ENCODE measurements at regions not wholly inside any gene's neighbourhood (a gene's known extent, or its start where the extent isn't known, plus 50 kb on each side); places are given as distances from the start of the nearest gene placed in this dataset.

- TF ChIP-seq, protein P1, sequence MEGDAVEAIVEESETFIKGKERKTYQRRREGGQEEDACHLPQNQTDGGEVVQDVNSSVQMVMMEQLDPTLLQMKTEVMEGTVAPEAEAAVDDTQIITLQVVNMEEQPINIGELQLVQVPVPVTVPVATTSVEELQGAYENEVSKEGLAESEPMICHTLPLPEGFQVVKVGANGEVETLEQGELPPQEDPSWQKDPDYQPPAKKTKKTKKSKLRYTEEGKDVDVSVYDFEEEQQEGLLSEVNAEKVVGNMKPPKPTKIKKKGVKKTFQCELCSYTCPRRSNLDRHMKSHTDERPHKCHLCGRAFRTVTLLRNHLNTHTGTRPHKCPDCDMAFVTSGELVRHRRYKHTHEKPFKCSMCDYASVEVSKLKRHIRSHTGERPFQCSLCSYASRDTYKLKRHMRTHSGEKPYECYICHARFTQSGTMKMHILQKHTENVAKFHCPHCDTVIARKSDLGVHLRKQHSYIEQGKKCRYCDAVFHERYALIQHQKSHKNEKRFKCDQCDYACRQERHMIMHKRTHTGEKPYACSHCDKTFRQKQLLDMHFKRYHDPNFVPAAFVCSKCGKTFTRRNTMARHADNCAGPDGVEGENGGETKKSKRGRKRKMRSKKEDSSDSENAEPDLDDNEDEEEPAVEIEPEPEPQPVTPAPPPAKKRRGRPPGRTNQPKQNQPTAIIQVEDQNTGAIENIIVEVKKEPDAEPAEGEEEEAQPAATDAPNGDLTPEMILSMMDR (IDR thresholded peaks at IDR 0.05), result no peak
- Histone ChIP-seq H3K27ac (no peak overlapping the region), H3K9me3 (no peaks in the 10 kb centered on the region)
Measured at GRCh38 chr2:139949242-139949972, 1169.2 kb upstream of the NXPH2 start.

DNA sequence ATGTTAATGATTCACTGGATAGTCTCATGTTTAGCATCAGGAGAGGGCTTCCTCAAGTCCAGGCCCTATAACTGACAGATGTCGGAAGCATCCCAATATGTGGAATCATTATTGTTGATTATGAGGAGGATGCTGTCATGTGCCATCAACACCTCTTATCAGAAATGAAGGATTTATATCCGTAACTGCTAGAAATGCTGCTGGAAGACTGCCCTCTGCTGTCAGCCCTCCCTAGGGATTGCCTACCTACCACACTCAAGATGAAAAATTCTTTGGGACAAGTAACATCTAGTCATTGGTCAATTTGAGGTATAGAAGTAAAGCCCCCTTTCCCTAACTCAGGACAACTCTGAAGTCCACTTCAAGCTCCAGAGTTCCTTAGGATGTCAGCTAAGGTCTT lies 1166.5 kb upstream of the NXPH2 start:
- Histone ChIP-seq H3K27me3 (no peaks in the 10 kb centered on the region), H3K4me1 (no peaks in the 10 kb centered on the region), H3K36me3 (no peaks in the 10 kb centered on the region), H3K9me3 (no peaks in the 10 kb centered on the region), H3K4me3 (no peak overlapping the region), H3K27ac (no peak overlapping the region)
- DNase-seq, result no peak
- TF ChIP-seq, protein P1 (IDR thresholded peaks at IDR 0.05), result no peak
- intact Hi-C loops (cut with DNase I), result no loop called here
- no peak for ATAC-seq

More at GRCh38 chr2:139949242-139949972, 1169.2 kb upstream of the NXPH2 start:
- ATAC-seq (no peak), DNase-seq (no peak)
- intact Hi-C loops (cut with DNase I), result no loop called here
- H3K4me3 ChIP-seq, result no peak overlapping the region
- H3K36me3 ChIP-seq, result no peaks in the 10 kb centered on the region
- H3K4me1 ChIP-seq, result no peaks in the 10 kb centered on the region
- no peaks in the 10 kb centered on the region for H3K27me3 ChIP-seq

DNA sequence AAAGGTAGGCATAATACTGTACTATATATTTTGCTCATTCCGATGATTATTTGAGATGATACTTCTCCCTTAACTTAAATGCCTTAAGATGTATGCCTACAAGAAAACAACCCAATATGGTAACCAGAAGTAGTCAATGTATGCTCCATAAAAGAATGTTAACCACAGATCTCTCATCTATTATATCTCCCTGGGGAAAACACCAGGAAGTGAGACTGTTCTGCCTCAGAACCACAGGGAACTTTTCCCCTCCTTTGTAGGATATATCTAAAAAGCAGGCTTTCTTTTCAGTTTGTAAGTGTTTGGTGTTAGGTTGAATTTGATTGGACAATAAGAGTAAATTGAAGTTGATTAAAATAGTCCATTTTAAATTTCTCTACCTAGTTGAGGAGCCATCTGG lies 1160.5 kb upstream of the NXPH2 start:
- H3K27me3 ChIP-seq, result no peaks in the 10 kb centered on the region
- peaks cover 0 to 10% of the 10 kb centered on the region in 2 donors for H3K9me3 ChIP-seq
- ATAC-seq (no peak), DNase-seq (no peak)
- no peak overlapping the region for H3K27ac ChIP-seq
- no peaks in the 10 kb centered on the region for H3K36me3 ChIP-seq
- TF ChIP-seq, protein P1 (IDR thresholded peaks at IDR 0.05), result no peak
- intact Hi-C loops (cut with DNase I), result no loop called here
- no peak overlapping the region for H3K4me3 ChIP-seq
- H3K4me1 ChIP-seq, result no peaks in the 10 kb centered on the region

DNA sequence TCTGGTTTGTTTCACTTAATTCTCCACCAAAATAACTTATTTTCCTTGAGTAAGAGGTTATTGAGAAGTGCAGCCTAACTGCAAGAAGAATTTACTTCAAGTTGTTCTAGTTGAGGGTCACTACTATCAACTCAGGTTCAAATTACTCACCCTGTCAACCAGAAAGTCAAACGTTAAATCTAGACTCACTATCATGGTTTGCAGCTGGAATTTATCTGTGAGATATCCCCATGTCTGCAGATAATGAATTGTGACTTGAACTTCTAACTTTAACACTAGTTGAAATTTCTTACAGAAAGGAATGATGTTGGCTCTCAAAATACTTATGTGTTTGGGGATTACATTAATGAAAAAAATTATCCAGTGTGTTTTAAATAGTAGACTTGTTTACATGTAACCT lies 1145.7 kb upstream of the NXPH2 start:
- intact Hi-C loops (cut with DNase I), result no loop called here
- Histone ChIP-seq H3K27ac (no peak overlapping the region), H3K36me3 (no peaks in the 10 kb centered on the region), H3K4me3 (no peak overlapping the region), H3K9me3 (peaks cover 0 to 4% of the 10 kb centered on the region in 2 donors), H3K4me1 (no peaks in the 10 kb centered on the region), H3K27me3 (no peaks in the 10 kb centered on the region)
- ATAC-seq, result no peak
- no peak for DNase-seq
- TF ChIP-seq, protein P1 (IDR thresholded peaks at IDR 0.05), result no peak

- no peak for ATAC-seq
- intact Hi-C loops (cut with DNase I), result no loop called here
- no peak for DNase-seq
- H3K4me1 ChIP-seq, result no peaks in the 10 kb centered on the region
- H3K4me3 ChIP-seq, result no peak overlapping the region
- TF ChIP-seq, protein P1 (IDR thresholded peaks at IDR 0.05), result no peak
- peaks cover 0 to 2% of the 10 kb centered on the region in 2 donors for H3K9me3 ChIP-seq
- H3K27ac ChIP-seq, result no peak overlapping the region
- no peaks in the 10 kb centered on the region for H3K27me3 ChIP-seq
- H3K36me3 ChIP-seq, result no peaks in the 10 kb centered on the region
Measured at GRCh38 chr2:139924070-139924469, 1143.9 kb upstream of the NXPH2 start.
